Fibroblast of lung (primary cell): ENCODE measurements at regions not wholly inside any gene's neighbourhood (a gene's known extent, or its start where the extent isn't known, plus 50 kb on each side); places are given as distances from the start of the nearest gene placed in this dataset.

Source experiments
- DNase-seq, 2 donors: peaks; one replicate each; pipeline versions ENCODE4 v3.0.0 to v3.0.0-alpha.2; 2010; ENCODE audit warnings: low read depth in 2 of 2
- H2AFZ ChIP-seq: 2 replicates; pipeline ENCODE4 v1.5.1; 2012; ENCODE audit warnings: low read length, control low read depth, inconsistent platforms
- H3K27ac ChIP-seq: 2 replicates; pipeline ENCODE4 v1.5.1; 2011; ENCODE audit warnings: low read length, control low read depth; ENCODE audit not compliant: insufficient read depth
- H3K27me3 ChIP-seq: 2 replicates; pipeline ENCODE4 v1.5.1; 2011; ENCODE audit warnings: mild to moderate bottlenecking, low read length; ENCODE audit not compliant: control insufficient read depth, insufficient read depth
- H3K36me3 ChIP-seq: 2 replicates; pipeline ENCODE4 v1.5.1; 2011; ENCODE audit warnings: low read length; ENCODE audit not compliant: control insufficient read depth, insufficient read depth
- H3K4me1 ChIP-seq: 2 replicates; pipeline ENCODE4 v1.5.1; 2011; ENCODE audit warnings: low read length; ENCODE audit not compliant: control insufficient read depth, insufficient read depth; ENCODE audit errors: extremely low read depth
- H3K4me2 ChIP-seq: 2 replicates; pipeline ENCODE4 v1.5.1; 2011; ENCODE audit warnings: low read length, control low read depth; ENCODE audit not compliant: insufficient read depth; ENCODE audit errors: extremely low read depth
- H3K4me3 ChIP-seq, 4 experiments: fragments of 200-600 bp in 1 of 4; sonication (generic) in 1 of 4; replicated peaks in 1 of 4; 2 replicates each; pipeline ENCODE4 v1.5.1; 2011 to 2016; ENCODE audit warnings: low read length in 4 of 4, low read depth in 3 of 4, mild to moderate bottlenecking in 3 of 4, control low read depth in 2 of 4, inconsistent platforms in 1 of 4, mixed read lengths in 1 of 4; ENCODE audit not compliant: insufficient read depth in 1 of 4; ENCODE audit errors: control extremely low read depth in 1 of 4
- H3K79me2 ChIP-seq: 2 replicates; pipeline ENCODE4 v1.5.1; 2012; ENCODE audit warnings: mild to moderate bottlenecking, low read length, inconsistent platforms; ENCODE audit not compliant: control insufficient read depth, insufficient read depth
- H3K9ac ChIP-seq: 2 replicates; pipeline ENCODE4 v1.5.1; 2011; ENCODE audit warnings: mild to moderate bottlenecking, low read length, control low read depth; ENCODE audit not compliant: insufficient read depth
- H3K9me3 ChIP-seq: 2 replicates; pipeline ENCODE4 v1.5.1; 2012; ENCODE audit warnings: low read depth, low read length; ENCODE audit not compliant: control insufficient read depth, insufficient read depth
- H4K20me1 ChIP-seq: 2 replicates; pipeline ENCODE4 v1.5.1; 2011; ENCODE audit warnings: low read length; ENCODE audit not compliant: control insufficient read depth, insufficient read depth; ENCODE audit errors: extremely low read depth
- EZH2 ChIP-seq: IDR thresholded peaks from 2 replicates; pipeline ENCODE4 v1.5.1; 2012; ENCODE audit warnings: low read length, control low read depth, mild to moderate bottlenecking; ENCODE audit errors: missing control alignments
- TF ChIP-seq, protein P1 (sequence below), 2 donors: IDR thresholded peaks in 1 of 2; conservative IDR thresholded peaks in 1 of 2; 1 replicate in 1 of 2; 2 replicates in 1 of 2; pipeline ENCODE4 v1.5.1; 2011 to 2012; ENCODE audit warnings: low read length in 2 of 2, control low read depth in 1 of 2, inconsistent platforms in 1 of 2, low read depth in 1 of 2, mild to moderate bottlenecking in 1 of 2

DNA sequence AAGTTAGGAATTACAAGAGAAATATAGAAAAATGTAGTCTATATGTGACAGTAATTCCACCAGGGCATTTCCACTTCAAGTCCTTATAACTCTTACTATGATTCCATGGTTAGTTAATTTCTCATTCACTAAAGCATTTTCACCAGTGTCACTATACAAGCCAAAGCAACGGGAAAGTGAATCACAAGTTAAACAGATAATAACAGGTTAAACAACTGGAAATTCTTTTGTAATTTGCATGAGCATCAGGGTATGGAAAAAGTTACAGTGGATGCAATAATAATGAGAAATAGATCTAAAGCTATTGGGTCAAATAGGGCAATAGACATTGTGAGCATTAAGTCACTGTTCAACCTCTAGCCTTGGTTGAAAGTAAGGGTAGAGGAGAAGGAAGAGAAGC, 88.9 kb upstream of the ST6GAL2 start:
- peaks cover 4% of the 10 kb centered on the region for H3K4me1 ChIP-seq
- H4K20me1 ChIP-seq, result no peaks in the 10 kb centered on the region
- H3K4me3 ChIP-seq, result no peak overlapping the region
- H3K27me3 ChIP-seq, result no peaks in the 10 kb centered on the region
- TF ChIP-seq, protein P1, sequence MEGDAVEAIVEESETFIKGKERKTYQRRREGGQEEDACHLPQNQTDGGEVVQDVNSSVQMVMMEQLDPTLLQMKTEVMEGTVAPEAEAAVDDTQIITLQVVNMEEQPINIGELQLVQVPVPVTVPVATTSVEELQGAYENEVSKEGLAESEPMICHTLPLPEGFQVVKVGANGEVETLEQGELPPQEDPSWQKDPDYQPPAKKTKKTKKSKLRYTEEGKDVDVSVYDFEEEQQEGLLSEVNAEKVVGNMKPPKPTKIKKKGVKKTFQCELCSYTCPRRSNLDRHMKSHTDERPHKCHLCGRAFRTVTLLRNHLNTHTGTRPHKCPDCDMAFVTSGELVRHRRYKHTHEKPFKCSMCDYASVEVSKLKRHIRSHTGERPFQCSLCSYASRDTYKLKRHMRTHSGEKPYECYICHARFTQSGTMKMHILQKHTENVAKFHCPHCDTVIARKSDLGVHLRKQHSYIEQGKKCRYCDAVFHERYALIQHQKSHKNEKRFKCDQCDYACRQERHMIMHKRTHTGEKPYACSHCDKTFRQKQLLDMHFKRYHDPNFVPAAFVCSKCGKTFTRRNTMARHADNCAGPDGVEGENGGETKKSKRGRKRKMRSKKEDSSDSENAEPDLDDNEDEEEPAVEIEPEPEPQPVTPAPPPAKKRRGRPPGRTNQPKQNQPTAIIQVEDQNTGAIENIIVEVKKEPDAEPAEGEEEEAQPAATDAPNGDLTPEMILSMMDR (conservative IDR thresholded peaks at IDR 0.05 in 1 of 2, IDR thresholded peaks at IDR 0.05 in 1 of 2; ENCODE audit: low read depth in 1 of 2, low read length in 2 of 2), result no peak
- no peak for TF ChIP-seq EZH2
- no peaks in the 10 kb centered on the region for H3K79me2 ChIP-seq
- no peak overlapping the region for H3K9ac ChIP-seq
- H3K9me3 ChIP-seq, result no peaks in the 10 kb centered on the region
- no peak overlapping the region for H2AFZ ChIP-seq
- DNase-seq, result no peak
- no peak overlapping the region for H3K4me2 ChIP-seq
- H3K27ac ChIP-seq, result no peak overlapping the region
- no peaks in the 10 kb centered on the region for H3K36me3 ChIP-seq

DNA sequence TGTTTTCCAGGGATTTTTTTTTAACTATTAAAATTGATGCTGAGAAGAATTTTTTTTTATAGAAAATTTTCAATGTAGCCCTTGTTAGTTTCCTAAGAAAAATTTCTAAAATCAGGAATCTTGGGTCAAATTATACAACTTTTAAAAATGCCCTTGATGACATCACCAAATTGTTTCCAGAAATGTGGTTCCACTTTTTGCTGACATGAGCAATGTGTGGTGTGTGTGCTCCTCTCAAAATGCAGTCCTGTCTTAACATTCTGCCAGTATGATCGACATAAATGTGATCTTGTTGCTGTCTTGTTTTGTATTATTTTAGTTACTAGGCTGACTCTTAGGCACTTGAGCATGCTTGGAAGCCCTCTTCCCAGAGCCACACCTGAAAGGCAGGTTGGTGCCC, 89.7 kb upstream of the ST6GAL2 start:
- Histone ChIP-seq H2AFZ (no peak overlapping the region), H4K20me1 (no peaks in the 10 kb centered on the region), H3K4me2 (no peak overlapping the region), H3K27ac (no peak overlapping the region), H3K79me2 (no peaks in the 10 kb centered on the region), H3K9me3 (no peaks in the 10 kb centered on the region), H3K4me1 (peaks cover 4% of the 10 kb centered on the region), H3K36me3 (no peaks in the 10 kb centered on the region), H3K9ac (no peak overlapping the region), H3K27me3 (no peaks in the 10 kb centered on the region), H3K4me3 (no peak overlapping the region)
- DNase-seq, result no peak
- no peak for TF ChIP-seq EZH2
- TF ChIP-seq, protein P1 (conservative IDR thresholded peaks at IDR 0.05 in 1 of 2, IDR thresholded peaks at IDR 0.05 in 1 of 2; ENCODE audit: low read depth in 1 of 2, low read length in 2 of 2), result no peak

DNA sequence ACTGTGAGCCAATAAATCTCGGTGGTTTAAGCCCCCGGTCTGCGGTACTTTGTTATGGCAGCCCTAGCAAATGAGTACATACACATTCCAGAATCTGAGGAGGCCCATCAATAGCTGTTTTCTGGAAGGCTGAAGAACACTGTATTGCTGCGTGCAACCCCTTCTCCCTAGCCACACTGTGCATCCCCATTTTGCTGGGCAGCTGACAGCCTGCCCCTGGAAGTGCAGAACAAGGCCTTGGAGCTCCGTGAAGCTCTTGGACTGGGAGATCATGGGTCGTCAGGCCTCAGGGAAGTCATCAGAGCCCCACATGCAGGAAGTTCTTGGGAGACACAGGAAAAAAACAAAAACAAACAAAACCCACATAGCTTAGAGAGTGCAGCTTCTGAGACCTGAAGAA, 90.6 kb upstream of the ST6GAL2 start:
- no peak overlapping the region for H3K27ac ChIP-seq
- no peaks in the 10 kb centered on the region for H3K9me3 ChIP-seq
- no peaks in the 10 kb centered on the region for H4K20me1 ChIP-seq
- H3K4me2 ChIP-seq, result no peak overlapping the region
- peaks cover 4% of the 10 kb centered on the region for H3K4me1 ChIP-seq
- H3K36me3 ChIP-seq, result no peaks in the 10 kb centered on the region
- H3K9ac ChIP-seq, result no peak overlapping the region
- H3K27me3 ChIP-seq, result no peaks in the 10 kb centered on the region
- TF ChIP-seq EZH2, result no peak
- TF ChIP-seq, protein P1 (conservative IDR thresholded peaks at IDR 0.05 in 1 of 2, IDR thresholded peaks at IDR 0.05 in 1 of 2; ENCODE audit: low read depth in 1 of 2, low read length in 2 of 2), result no peak
- H3K4me3 ChIP-seq, result no peak overlapping the region
- DNase-seq, result no peak
- no peaks in the 10 kb centered on the region for H3K79me2 ChIP-seq
- H2AFZ ChIP-seq, result no peak overlapping the region
